Trophoblast cell (in vitro differentiated cells and primary cell): ENCODE measurements at regions not wholly inside any gene's neighbourhood (a gene's known extent, or its start where the extent isn't known, plus 50 kb on each side); places are given as distances from the start of the nearest gene placed in this dataset.

ENCODE experiments used
- DNase-seq, 2 donors: peaks; one replicate each; pipeline ENCODE4 v3.0.0-alpha.2; 2016
- H2AFZ ChIP-seq: 2 replicates; pipeline ENCODE4 v1.6.1; 2013; ENCODE audit warnings: low read length, moderate library complexity, mild to moderate bottlenecking; ENCODE audit not compliant: insufficient read depth, poor library complexity
- H2AK5ac ChIP-seq: 2 replicates; pipeline ENCODE4 v1.6.1; 2013; ENCODE audit warnings: mild to moderate bottlenecking, low read length
- H2BK120ac ChIP-seq: 2 replicates; pipeline ENCODE4 v1.6.1; 2013; ENCODE audit warnings: low read length, mild to moderate bottlenecking, moderate library complexity; ENCODE audit not compliant: insufficient read depth, poor library complexity
- H2BK12ac ChIP-seq: 2 replicates; pipeline ENCODE4 v1.6.1; 2013; ENCODE audit warnings: mild to moderate bottlenecking, low read length, moderate library complexity
- H2BK5ac ChIP-seq: 2 replicates; pipeline ENCODE4 v1.6.1; 2013; ENCODE audit warnings: low read length, low read depth, moderate library complexity, mild to moderate bottlenecking; ENCODE audit not compliant: poor library complexity
- H3K14ac ChIP-seq: 2 replicates; pipeline ENCODE4 v1.6.1; 2013; ENCODE audit warnings: mild to moderate bottlenecking, low read length
- H3K18ac ChIP-seq: 2 replicates; pipeline ENCODE4 v1.6.1; 2013; ENCODE audit warnings: mild to moderate bottlenecking, low read length
- H3K23ac ChIP-seq: 2 replicates; pipeline ENCODE4 v1.6.1; 2013; ENCODE audit warnings: low read length
- H3K27ac ChIP-seq: 2 replicates; pipeline ENCODE4 v1.5.1; 2013; ENCODE audit warnings: low read depth, mild to moderate bottlenecking, inconsistent platforms, low read length, moderate library complexity
- H3K27me3 ChIP-seq: 2 replicates; pipeline ENCODE4 v1.6.1; 2013; ENCODE audit warnings: inconsistent platforms, mild to moderate bottlenecking, low read length, moderate library complexity; ENCODE audit not compliant: insufficient read depth
- H3K36me3 ChIP-seq, 2 experiments: 1 replicate in 1 of 2; 2 replicates in 1 of 2; pipeline ENCODE4 v1.6.1; 2013; ENCODE audit warnings: low read length in 2 of 2, mild to moderate bottlenecking in 2 of 2, moderate library complexity in 1 of 2; ENCODE audit not compliant: insufficient read depth in 2 of 2, control insufficient read depth in 1 of 2
- H3K4ac ChIP-seq: 2 replicates; pipeline ENCODE4 v1.6.1; 2013; ENCODE audit warnings: low read depth, mild to moderate bottlenecking, low read length, moderate library complexity
- H3K4me1 ChIP-seq, 2 experiments: 1 replicate in 1 of 2; 2 replicates in 1 of 2; pipeline ENCODE4 v1.6.1; 2013; ENCODE audit warnings: low read length in 2 of 2, mild to moderate bottlenecking in 2 of 2, moderate library complexity in 1 of 2; ENCODE audit not compliant: insufficient read depth in 2 of 2, control insufficient read depth in 1 of 2
- H3K4me2 ChIP-seq: 2 replicates; pipeline ENCODE4 v1.6.1; 2013; ENCODE audit warnings: inconsistent platforms, mild to moderate bottlenecking, low read length, moderate library complexity
- H3K4me3 ChIP-seq: 2 replicates; pipeline ENCODE4 v1.5.1; 2013; ENCODE audit warnings: mild to moderate bottlenecking, low read depth, low read length, inconsistent platforms
- H3K79me1 ChIP-seq: one replicate; pipeline ENCODE4 v1.6.1; 2013; ENCODE audit warnings: low read length
- H3K79me2 ChIP-seq: 2 replicates; pipeline ENCODE4 v1.6.1; 2013; ENCODE audit warnings: low read length, mild to moderate bottlenecking; ENCODE audit not compliant: control insufficient read depth, insufficient read depth, poor library complexity
- H3K9ac ChIP-seq: 2 replicates; pipeline ENCODE4 v1.6.1; 2013; ENCODE audit warnings: mild to moderate bottlenecking, low read length
- H3K9me3 ChIP-seq: 2 replicates; pipeline ENCODE4 v1.6.1; 2013; ENCODE audit warnings: low read depth, mild to moderate bottlenecking, control low read depth, inconsistent platforms, low read length; ENCODE audit not compliant: insufficient read depth
- H4K12ac ChIP-seq: 2 replicates; pipeline ENCODE4 v1.6.1; 2013; ENCODE audit warnings: low read depth, mild to moderate bottlenecking, low read length, moderate library complexity
- H4K8ac ChIP-seq: 2 replicates; pipeline ENCODE4 v1.6.1; 2013; ENCODE audit warnings: low read depth, mild to moderate bottlenecking, low read length, moderate library complexity
- H4K91ac ChIP-seq: one replicate; pipeline ENCODE4 v1.6.1; 2013; ENCODE audit warnings: low read depth, mild to moderate bottlenecking, low read length, moderate library complexity
- WGBS: extraction: QIAGEN DNeasy Blood & Tissue Kit; methylation state at CpG from one replicate; pipeline ENCODE4 v1.1.7; 2013; ENCODE audit warnings: missing lambda C conversion rate; ENCODE audit not compliant: insufficient read length, insufficient coverage; ENCODE audit errors: extremely low coverage; 5-methylcytosine and 5-hydroxymethylcytosine counted together

GRCh38 chrX:9329056-9329455 is 135.8 kb upstream of the TBL1X start:
- no peaks in the 10 kb centered on the region for H3K79me1 ChIP-seq
- H2BK12ac ChIP-seq: no peak overlapping the region
- H4K91ac ChIP-seq: no peak overlapping the region
- no peak overlapping the region for H3K27ac ChIP-seq
- H3K9ac ChIP-seq: no peak overlapping the region
- no peak overlapping the region for H2BK5ac ChIP-seq
- no peaks in the 10 kb centered on the region for H3K9me3 ChIP-seq
- no peak overlapping the region for H3K14ac ChIP-seq
- no peak overlapping the region for H3K4me2 ChIP-seq
- no peaks in the 10 kb centered on the region for H3K4me1 ChIP-seq
- no CpG with 5 or more reads among the region's 5 CpGs for WGBS
- no peaks in the 10 kb centered on the region for H3K79me2 ChIP-seq
- no peak overlapping the region for H2BK120ac ChIP-seq
- no peak overlapping the region for H3K4ac ChIP-seq
- H2AFZ ChIP-seq: no peak overlapping the region
- H3K36me3 ChIP-seq: no peaks in the 10 kb centered on the region
- H3K4me3 ChIP-seq: no peak overlapping the region
- H2AK5ac ChIP-seq: no peak overlapping the region
- no peak for DNase-seq
- no peaks in the 10 kb centered on the region for H3K27me3 ChIP-seq
- no peak overlapping the region for H3K23ac ChIP-seq
- H4K12ac ChIP-seq: peak overlapping the region; percentile 54
- no peak overlapping the region for H4K8ac ChIP-seq
- no peak overlapping the region for H3K18ac ChIP-seq

- Histone ChIP-seq H3K4ac (no peak overlapping the region), H3K27me3 (no peaks in the 10 kb centered on the region), H2BK120ac (no peak overlapping the region), H2AFZ (no peak overlapping the region), H2BK5ac (no peak overlapping the region), H3K36me3 (no peaks in the 10 kb centered on the region), H3K18ac (no peak overlapping the region), H3K9me3 (no peaks in the 10 kb centered on the region), H3K23ac (no peak overlapping the region), H3K4me2 (no peak overlapping the region), H2AK5ac (no peak overlapping the region), H3K9ac (no peak overlapping the region), H4K12ac (no peak overlapping the region), H4K91ac (no peak overlapping the region), H3K4me3 (no peak overlapping the region), H3K79me1 (no peaks in the 10 kb centered on the region), H4K8ac (no peak overlapping the region), H2BK12ac (no peak overlapping the region), H3K27ac (no peak overlapping the region), H3K4me1 (no peaks in the 10 kb centered on the region), H3K79me2 (no peaks in the 10 kb centered on the region), H3K14ac (no peak overlapping the region)
- WGBS: no CpG with 5 or more reads among the region's 8 CpGs
- no peak for DNase-seq
Observed at GRCh38 chrX:9330249-9330982, 134.4 kb upstream of the TBL1X start.

- Histone ChIP-seq H4K8ac (no peak overlapping the region), H3K18ac (no peak overlapping the region), H4K91ac (no peak overlapping the region), H3K23ac (no peak overlapping the region), H2BK12ac (no peak overlapping the region), H2BK120ac (no peak overlapping the region), H3K27me3 (no peaks in the 10 kb centered on the region), H2AK5ac (no peak overlapping the region), H3K79me2 (no peaks in the 10 kb centered on the region), H4K12ac (no peak overlapping the region), H3K4me1 (no peaks in the 10 kb centered on the region), H3K9ac (no peak overlapping the region), H3K14ac (no peak overlapping the region), H2AFZ (no peak overlapping the region), H3K9me3 (no peaks in the 10 kb centered on the region), H3K4me2 (no peak overlapping the region), H3K27ac (no peak overlapping the region), H3K79me1 (no peaks in the 10 kb centered on the region), H2BK5ac (no peak overlapping the region), H3K4me3 (no peak overlapping the region), H3K36me3 (no peaks in the 10 kb centered on the region), H3K4ac (no peak overlapping the region)
- DNase-seq: no peak
- no CpG with 5 or more reads among the region's 11 CpGs for WGBS
Observed at GRCh38 chrX:9333873-9334560, 130.8 kb upstream of the TBL1X start.

- WGBS: no CpG with 5 or more reads among the region's 6 CpGs
- Histone ChIP-seq H2BK120ac (no peak overlapping the region), H3K14ac (no peak overlapping the region), H3K4ac (no peak overlapping the region), H2AFZ (no peak overlapping the region), H3K27me3 (no peaks in the 10 kb centered on the region), H3K4me2 (no peak overlapping the region), H3K36me3 (no peaks in the 10 kb centered on the region), H3K27ac (no peak overlapping the region), H4K8ac (no peak overlapping the region), H2AK5ac (no peak overlapping the region), H3K9me3 (no peaks in the 10 kb centered on the region), H3K9ac (no peak overlapping the region), H4K12ac (no peak overlapping the region), H3K79me2 (no peaks in the 10 kb centered on the region), H2BK12ac (no peak overlapping the region), H3K79me1 (no peaks in the 10 kb centered on the region), H3K23ac (no peak overlapping the region), H3K18ac (no peak overlapping the region), H4K91ac (no peak overlapping the region), H2BK5ac (no peak overlapping the region), H3K4me1 (no peaks in the 10 kb centered on the region), H3K4me3 (no peak overlapping the region)
- DNase-seq: no peak
Observed at GRCh38 chrX:9335251-9335650, 129.6 kb upstream of the TBL1X start.
